Right lobe of liver (tissue), 4 donors: ENCODE measurements at regions not wholly inside any gene's neighbourhood (a gene's known extent, or its start where the extent isn't known, plus 50 kb on each side); places are given as distances from the start of the nearest gene placed in this dataset.

Experiments
- CTCF ChIP-seq, 4 donors: fragments of 200-600 bp in 3 of 4; fragments of 450-650 bp in 1 of 4; IDR thresholded peaks; one replicate each; pipeline versions ENCODE4 v1.5.1 to v1.8.0; 2016 to 2022; ENCODE audit warnings: antibody characterized with exemption in 4 of 4, mild to moderate bottlenecking in 2 of 4
- POLR2A ChIP-seq: fragments of 450-650 bp; IDR thresholded peaks from one replicate; pipeline ENCODE4 v1.6.1; 2017; ENCODE audit warnings: antibody characterized with exemption, mild to moderate bottlenecking
- donor health status: DM: no; HTN: no; CAD: no.
- donor health status: DM: no; HTN: no; CAD: no.
- donor health status: DM: no; HTN: yes; CAD: no.

- TF ChIP-seq POLR2A (no peak), CTCF (IDR thresholded peaks at IDR 0.05) (no peak)
Measured at GRCh38 chr17:22409160-22409751, 716.9 kb downstream of the KCNJ18 start.
